ENCODE measurements at regions not wholly inside any gene's neighbourhood (a gene's known extent, or its start where the extent isn't known, plus 50 kb on each side); places are given as distances from the start of the nearest gene placed in this dataset.

DNA sequence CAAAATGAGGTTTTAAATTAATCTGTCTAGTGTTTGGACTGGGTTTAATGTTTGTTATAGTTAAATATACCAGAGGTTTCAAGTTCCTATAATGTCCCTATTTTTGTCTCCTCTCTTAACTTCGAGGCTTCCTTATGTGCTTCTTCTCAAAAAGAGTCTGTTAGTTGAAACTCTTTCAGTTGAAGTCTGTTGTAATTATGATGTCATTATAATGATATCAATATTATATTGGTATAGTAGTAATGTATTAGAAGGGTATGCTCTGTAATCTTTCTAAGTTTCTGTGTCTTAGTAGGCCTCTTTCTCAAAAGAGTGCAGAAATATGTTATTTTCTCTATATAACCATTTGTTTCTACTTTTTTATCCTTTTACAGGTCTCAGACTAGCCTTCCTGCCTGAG is 1148.0 kb downstream of the NSUN3 start:
- TF ChIP-seq YY1 (IDR thresholded peaks at IDR 0.05; ENCODE audit: low read depth, low read length) = no peak
- TF ChIP-seq RBBP5 (IDR thresholded peaks at IDR 0.05; ENCODE audit: borderline replicate concordance, low read depth, low read length) = no peak
- no peak for TF ChIP-seq SIN3A (conservative IDR thresholded peaks at IDR 0.05 in 1 of 2, IDR thresholded peaks at IDR 0.05 in 1 of 2; ENCODE audit: low read depth in 1 of 2, low read length in 2 of 2)
- TF ChIP-seq, protein P1, sequence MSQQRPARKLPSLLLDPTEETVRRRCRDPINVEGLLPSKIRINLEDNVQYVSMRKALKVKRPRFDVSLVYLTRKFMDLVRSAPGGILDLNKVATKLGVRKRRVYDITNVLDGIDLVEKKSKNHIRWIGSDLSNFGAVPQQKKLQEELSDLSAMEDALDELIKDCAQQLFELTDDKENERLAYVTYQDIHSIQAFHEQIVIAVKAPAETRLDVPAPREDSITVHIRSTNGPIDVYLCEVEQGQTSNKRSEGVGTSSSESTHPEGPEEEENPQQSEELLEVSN (IDR thresholded peaks at IDR 0.05) = no peak
- no peak for TF ChIP-seq GABPA (IDR thresholded peaks at IDR 0.05; ENCODE audit: borderline replicate concordance, insufficient read depth, low read length)
- no peak for TF ChIP-seq NANOG (IDR thresholded peaks at IDR 0.05; ENCODE audit: insufficient read depth, low read depth, low read length, poor library complexity, severe bottlenecking)
- TF ChIP-seq, protein P2, sequence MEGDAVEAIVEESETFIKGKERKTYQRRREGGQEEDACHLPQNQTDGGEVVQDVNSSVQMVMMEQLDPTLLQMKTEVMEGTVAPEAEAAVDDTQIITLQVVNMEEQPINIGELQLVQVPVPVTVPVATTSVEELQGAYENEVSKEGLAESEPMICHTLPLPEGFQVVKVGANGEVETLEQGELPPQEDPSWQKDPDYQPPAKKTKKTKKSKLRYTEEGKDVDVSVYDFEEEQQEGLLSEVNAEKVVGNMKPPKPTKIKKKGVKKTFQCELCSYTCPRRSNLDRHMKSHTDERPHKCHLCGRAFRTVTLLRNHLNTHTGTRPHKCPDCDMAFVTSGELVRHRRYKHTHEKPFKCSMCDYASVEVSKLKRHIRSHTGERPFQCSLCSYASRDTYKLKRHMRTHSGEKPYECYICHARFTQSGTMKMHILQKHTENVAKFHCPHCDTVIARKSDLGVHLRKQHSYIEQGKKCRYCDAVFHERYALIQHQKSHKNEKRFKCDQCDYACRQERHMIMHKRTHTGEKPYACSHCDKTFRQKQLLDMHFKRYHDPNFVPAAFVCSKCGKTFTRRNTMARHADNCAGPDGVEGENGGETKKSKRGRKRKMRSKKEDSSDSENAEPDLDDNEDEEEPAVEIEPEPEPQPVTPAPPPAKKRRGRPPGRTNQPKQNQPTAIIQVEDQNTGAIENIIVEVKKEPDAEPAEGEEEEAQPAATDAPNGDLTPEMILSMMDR (IDR thresholded peaks at IDR 0.05; ENCODE audit: control extremely low read depth in 1 of 3, insufficient read depth in 1 of 3, low read depth in 1 of 3, low read length in 3 of 3) = no peak
- TF ChIP-seq EZH2 (IDR thresholded peaks at IDR 0.05; ENCODE audit: low read depth, low read length, severe bottlenecking) = no peak
- no peak for TF ChIP-seq SUZ12 (IDR thresholded peaks at IDR 0.05; ENCODE audit: low read length)
- no peak for TF ChIP-seq NRF1 (IDR thresholded peaks at IDR 0.05; ENCODE audit: low read depth, low read length)

All from H1 (cell line).